Keratinocyte (primary cell): ENCODE measurements at regions not wholly inside any gene's neighbourhood (a gene's known extent, or its start where the extent isn't known, plus 50 kb on each side); places are given as distances from the start of the nearest gene placed in this dataset.

Source experiments
- DNase-seq: peaks from one replicate; pipeline ENCODE4 v3.0.0-alpha.2; 2011; ENCODE audit warnings: low read depth, missing footprints, low spot score
- FAIRE-seq: peaks from 2 replicates; lab custom pipeline; 2011; peaks lifted over from hg19 to GRCh38; lab: Jason Lieb, UNC
- H2AFZ ChIP-seq: 2 replicates; pipeline ENCODE4 v1.6.0; 2012; ENCODE audit warnings: low read length, control low read depth, inconsistent platforms; ENCODE audit not compliant: control insufficient read depth
- H3K27ac ChIP-seq: 2 replicates; pipeline ENCODE4 v1.5.1; 2011; ENCODE audit warnings: low read length; ENCODE audit not compliant: control insufficient read depth, insufficient read depth
- H3K27me3 ChIP-seq: 3 replicates; pipeline ENCODE4 v1.6.0; 2011; ENCODE audit warnings: low read length; ENCODE audit not compliant: control insufficient read depth, insufficient read depth; ENCODE audit errors: extremely low read depth
- H3K36me3 ChIP-seq, 2 experiments: 2 replicates in 1 of 2; 3 replicates in 1 of 2; pipeline ENCODE4 v1.5.1; 2011; ENCODE audit warnings: low read length in 2 of 2, mild to moderate bottlenecking in 1 of 2; ENCODE audit not compliant: control insufficient read depth in 2 of 2, insufficient read depth in 2 of 2; ENCODE audit errors: extremely low read depth in 1 of 2
- H3K4me1 ChIP-seq: 3 replicates; pipeline ENCODE4 v1.5.1; 2011; ENCODE audit warnings: low read length; ENCODE audit not compliant: control insufficient read depth, insufficient read depth; ENCODE audit errors: extremely low read depth
- H3K4me2 ChIP-seq: 3 replicates; pipeline ENCODE4 v1.6.0; 2011; ENCODE audit warnings: low read depth, low read length; ENCODE audit not compliant: control insufficient read depth, insufficient read depth; ENCODE audit errors: extremely low read depth
- H3K4me3 ChIP-seq, 3 experiments: fragments of 200-600 bp in 1 of 3; sonication (generic) in 1 of 3; 2 replicates in 2 of 3; 3 replicates in 1 of 3; pipeline ENCODE4 v1.5.1; 2011 to 2016; ENCODE audit warnings: low read length in 3 of 3, mild to moderate bottlenecking in 3 of 3, control low read depth in 2 of 3, inconsistent platforms in 1 of 3, low read depth in 1 of 3, mixed read lengths in 1 of 3, mixed run types in 1 of 3, moderate library complexity in 1 of 3; ENCODE audit not compliant: control insufficient read depth in 2 of 3, insufficient read depth in 2 of 3; ENCODE audit errors: extremely low read depth in 1 of 3
- H3K79me2 ChIP-seq: 2 replicates; pipeline ENCODE4 v1.6.0; 2012; ENCODE audit warnings: low read length; ENCODE audit not compliant: control insufficient read depth, insufficient read depth
- H3K9ac ChIP-seq: 3 replicates; pipeline ENCODE4 v1.6.0; 2011; ENCODE audit warnings: low read length; ENCODE audit not compliant: control insufficient read depth, insufficient read depth; ENCODE audit errors: extremely low read depth
- H3K9me1 ChIP-seq: 3 replicates; pipeline ENCODE4 v1.6.0; 2011; ENCODE audit warnings: low read length; ENCODE audit not compliant: control insufficient read depth, insufficient read depth; ENCODE audit errors: extremely low read depth
- H3K9me3 ChIP-seq: 2 replicates; pipeline ENCODE4 v1.5.1; 2012; ENCODE audit warnings: low read depth, low read length; ENCODE audit not compliant: control insufficient read depth
- H4K20me1 ChIP-seq: 3 replicates; pipeline ENCODE4 v1.6.0; 2011; ENCODE audit warnings: low read length; ENCODE audit not compliant: control insufficient read depth, insufficient read depth; ENCODE audit errors: extremely low read depth
- CTCF ChIP-seq, 3 experiments: IDR thresholded peaks in 1 of 3; conservative IDR thresholded peaks in 1 of 3; optimal IDR thresholded peaks in 1 of 3; 2 replicates in 2 of 3; 3 replicates in 1 of 3; pipeline versions ENCODE3 to v1.5.1; 2011; ENCODE audit warnings: low read length in 3 of 3, mild to moderate bottlenecking in 3 of 3, moderate library complexity in 2 of 3, control low read depth in 1 of 3, inconsistent platforms in 1 of 3; ENCODE audit not compliant: insufficient read depth in 2 of 3; ENCODE audit errors: extremely low read depth in 1 of 3
- EZH2 ChIP-seq: IDR thresholded peaks from one replicate; pipeline ENCODE4 v1.6.1; 2012; ENCODE audit warnings: inconsistent platforms, mild to moderate bottlenecking, low read length, moderate library complexity
- dilution Hi-C: fragments of 300-500 bp; cut with MboI; formaldehyde crosslinking; loops from one replicate; pipeline ENCODE4 v1.7.0; 2020; ENCODE audit warnings: low sequenced_read_pairs; ENCODE audit not compliant: extremely low pct_ligation_motif_present

GRCh38 chr7:41492603-41493002 lies 210.3 kb downstream of the INHBA start:
- H3K9ac ChIP-seq: no peak overlapping the region
- TF ChIP-seq CTCF (optimal IDR thresholded peaks at IDR 0.05 in 1 of 3, IDR thresholded peaks at IDR 0.05 in 1 of 3, conservative IDR thresholded peaks at IDR 0.05 in 1 of 3; ENCODE audit: extremely low read depth in 1 of 3, insufficient read depth in 2 of 3, low read length in 3 of 3) (no peak), EZH2 (no peak)
- H3K4me1 ChIP-seq: no peaks in the 10 kb centered on the region
- no peaks in the 10 kb centered on the region for H3K9me3 ChIP-seq
- no peak overlapping the region for H3K27ac ChIP-seq
- no peak overlapping the region for H3K4me2 ChIP-seq
- no peaks in the 10 kb centered on the region for H3K27me3 ChIP-seq
- no peak overlapping the region for H2AFZ ChIP-seq
- H4K20me1 ChIP-seq: no peaks in the 10 kb centered on the region
- dilution Hi-C loops: no loop called here
- H3K9me1 ChIP-seq: no peaks in the 10 kb centered on the region
- DNase-seq (no peak), FAIRE-seq (no peak)
- no peak overlapping the region for H3K4me3 ChIP-seq
- H3K79me2 ChIP-seq: no peaks in the 10 kb centered on the region
- no peaks in the 10 kb centered on the region for H3K36me3 ChIP-seq

- dilution Hi-C loops: no loop called here
- no peak for FAIRE-seq
- Histone ChIP-seq H3K4me1 (no peaks in the 10 kb centered on the region), H2AFZ (no peak overlapping the region), H3K9me3 (no peaks in the 10 kb centered on the region), H3K4me2 (no peak overlapping the region), H3K9ac (no peak overlapping the region), H3K79me2 (no peaks in the 10 kb centered on the region), H3K36me3 (no peaks in the 10 kb centered on the region), H3K4me3 (no peak overlapping the region), H3K27ac (no peak overlapping the region), H4K20me1 (no peaks in the 10 kb centered on the region), H3K9me1 (no peaks in the 10 kb centered on the region), H3K27me3 (no peaks in the 10 kb centered on the region)
- no peak for DNase-seq
- no peak for TF ChIP-seq EZH2
- TF ChIP-seq CTCF (optimal IDR thresholded peaks at IDR 0.05 in 1 of 3, IDR thresholded peaks at IDR 0.05 in 1 of 3, conservative IDR thresholded peaks at IDR 0.05 in 1 of 3; ENCODE audit: extremely low read depth in 1 of 3, insufficient read depth in 2 of 3, low read length in 3 of 3): no peak
Measured at GRCh38 chr7:41491883-41492471, 210.9 kb downstream of the INHBA start.
